ENCODE measurements at regions not wholly inside any gene's neighbourhood (a gene's known extent, or its start where the extent isn't known, plus 50 kb on each side); places are given as distances from the start of the nearest gene placed in this dataset.

- no peak for DNase-seq
These were observed 272.6 kb upstream of the ZPLD1 start for GRCh38 chr3:102162251-102162650.

GRCh38 chr3:102163039-102163817 is 271.6 kb upstream of the ZPLD1 start:
- no peak for DNase-seq

- no peak for DNase-seq
These were observed 271.0 kb upstream of the ZPLD1 start for GRCh38 chr3:102163818-102164154.

GRCh38 chr3:102165367-102165766 is 269.4 kb upstream of the ZPLD1 start:
- no peak for DNase-seq

GRCh38 chr3:102169915-102170479 is 264.8 kb upstream of the ZPLD1 start:
- DNase-seq, result no peak

GRCh38 chr3:102170545-102170944 is 264.3 kb upstream of the ZPLD1 start:
- DNase-seq, result no peak

- no peak for DNase-seq
These were observed 260.5 kb upstream of the ZPLD1 start for GRCh38 chr3:102174312-102174712.

GRCh38 chr3:102174832-102175374 is 259.9 kb upstream of the ZPLD1 start:
- no peak for DNase-seq

- no peak for DNase-seq
These were observed 258.3 kb upstream of the ZPLD1 start for GRCh38 chr3:102176333-102177050.

GRCh38 chr3:102177075-102177755 is 257.6 kb upstream of the ZPLD1 start:
- DNase-seq, result no peak

GRCh38 chr3:102178817-102179216 is 256.0 kb upstream of the ZPLD1 start:
- DNase-seq, result no peak

- DNase-seq, result no peak
These were observed 255.3 kb upstream of the ZPLD1 start for GRCh38 chr3:102179326-102180177.

GRCh38 chr3:102180280-102180931 is 254.4 kb upstream of the ZPLD1 start:
- no peak for DNase-seq

GRCh38 chr3:102181175-102181920 is 253.5 kb upstream of the ZPLD1 start:
- DNase-seq, result no peak

- DNase-seq, result no peak
These were observed 252.7 kb upstream of the ZPLD1 start for GRCh38 chr3:102182162-102182561.

- no peak for DNase-seq
These were observed 251.6 kb upstream of the ZPLD1 start for GRCh38 chr3:102183186-102183585.

GRCh38 chr3:102183623-102184022 is 251.2 kb upstream of the ZPLD1 start:
- DNase-seq, result no peak

- no peak for DNase-seq
These were observed 245.3 kb upstream of the ZPLD1 start for GRCh38 chr3:102189541-102189940.

GRCh38 chr3:102189956-102190723 is 244.7 kb upstream of the ZPLD1 start:
- DNase-seq, result no peak

GRCh38 chr3:102192575-102192974 is 242.2 kb upstream of the ZPLD1 start:
- DNase-seq, result no peak

Data from activated CD8-positive, alpha-beta memory T cell treated with anti-CD3 and anti-CD28 coated beads, Interleukin-2, amount 50 U/mL, for 48 hours (primary cell).